HG03354 (cell line): ENCODE measurements at regions not wholly inside any gene's neighbourhood (a gene's known extent, or its start where the extent isn't known, plus 50 kb on each side); places are given as distances from the start of the nearest gene placed in this dataset.
"Not testable (repeated sequence)": the region's sequence is repeated elsewhere in the genome, so short reads cannot be mapped to it uniquely, and the experiment has no call there.

Source experiments
- ATAC-seq: cut with Tn5 transposase; IDR thresholded peaks from one replicate; pipeline ENCODE4 v1.9.1; 2021; ENCODE audit warnings: mild to moderate bottlenecking; ENCODE audit not compliant: unreplicated experiment, poor library complexity, severe bottlenecking

GRCh38 chr11:96585944-96586880 is 196.4 kb downstream of the JRKL start:
- ATAC-seq: not testable (repeated sequence)

GRCh38 chr11:96588793-96589192 is 199.0 kb downstream of the JRKL start:
- not testable (repeated sequence) for ATAC-seq

GRCh38 chr11:96595011-96595410 is 205.2 kb downstream of the JRKL start:
- no peak for ATAC-seq

GRCh38 chr11:96607864-96608558 is 218.2 kb downstream of the JRKL start:
- ATAC-seq: no peak

- ATAC-seq: no peak
Observed at GRCh38 chr11:96614101-96614500, 224.3 kb downstream of the JRKL start.

- no peak for ATAC-seq
Observed at GRCh38 chr11:96614846-96615245, 225.0 kb downstream of the JRKL start.

GRCh38 chr11:96620464-96621044 is 230.7 kb downstream of the JRKL start:
- ATAC-seq: no peak

GRCh38 chr11:96621161-96621560 is 231.3 kb downstream of the JRKL start:
- ATAC-seq: no peak

- no peak for ATAC-seq
Observed at GRCh38 chr11:96622026-96622634, 232.3 kb downstream of the JRKL start.

GRCh38 chr11:96624126-96624525 is 234.3 kb downstream of the JRKL start:
- ATAC-seq: no peak

- ATAC-seq: no peak
Observed at GRCh38 chr11:96627376-96627775, 237.6 kb downstream of the JRKL start.

- no peak for ATAC-seq
Observed at GRCh38 chr11:96635655-96636054, 245.8 kb downstream of the JRKL start.

- no peak for ATAC-seq
Observed at GRCh38 chr11:96641261-96641660, 251.4 kb downstream of the JRKL start.

GRCh38 chr11:96642583-96642982 is 252.8 kb downstream of the JRKL start:
- ATAC-seq: no peak

GRCh38 chr11:96643173-96643572 is 253.4 kb downstream of the JRKL start:
- no peak for ATAC-seq

- ATAC-seq: no peak
Observed at GRCh38 chr11:96647621-96648020, 257.8 kb downstream of the JRKL start.

GRCh38 chr11:96648991-96649390 is 259.2 kb downstream of the JRKL start:
- ATAC-seq: no peak

GRCh38 chr11:96652516-96652915 is 262.7 kb downstream of the JRKL start:
- ATAC-seq: no peak

GRCh38 chr11:96655474-96655873 is 265.7 kb downstream of the JRKL start:
- no peak for ATAC-seq

- no peak for ATAC-seq
Observed at GRCh38 chr11:96658436-96658835, 268.6 kb downstream of the JRKL start.
